ENCODE measurements at regions not wholly inside any gene's neighbourhood (a gene's known extent, or its start where the extent isn't known, plus 50 kb on each side); places are given as distances from the start of the nearest gene placed in this dataset.

GRCh38 chr2:12073217-12073852 is 326.9 kb downstream of the LPIN1 start:
- FAIRE-seq (no peak), DNase-seq (ENCODE audit: low spot score in 2 of 2) (no peak)

- DNase-seq (ENCODE audit: low spot score in 2 of 2) (no peak), FAIRE-seq (no peak)
Observed at GRCh38 chr2:12074126-12074844, 327.9 kb downstream of the LPIN1 start.

DNA sequence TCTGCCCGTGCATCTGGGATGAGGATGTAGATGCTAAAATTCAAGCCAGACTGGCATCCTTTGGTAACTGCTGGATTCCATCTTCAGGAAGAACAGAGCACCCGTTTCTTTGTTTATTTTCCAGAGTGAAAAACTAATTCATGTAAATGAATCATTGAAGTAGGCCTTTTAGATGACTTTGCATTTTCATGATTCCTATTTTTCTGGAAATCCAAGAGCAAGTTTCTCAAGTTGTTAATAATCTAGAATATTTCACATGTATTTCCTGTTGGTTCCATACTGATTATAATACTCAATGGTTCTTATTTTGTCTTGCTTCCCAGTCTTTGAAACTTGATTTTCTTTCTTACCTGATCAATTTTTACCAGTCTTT is 328.4 kb downstream of the LPIN1 start:
- no peak for DNase-seq (ENCODE audit: low spot score in 2 of 2)
- no peak for FAIRE-seq

- FAIRE-seq (no peak), DNase-seq (ENCODE audit: low spot score in 2 of 2) (no peak)
Observed at GRCh38 chr2:12075603-12076002, 329.2 kb downstream of the LPIN1 start.

DNA sequence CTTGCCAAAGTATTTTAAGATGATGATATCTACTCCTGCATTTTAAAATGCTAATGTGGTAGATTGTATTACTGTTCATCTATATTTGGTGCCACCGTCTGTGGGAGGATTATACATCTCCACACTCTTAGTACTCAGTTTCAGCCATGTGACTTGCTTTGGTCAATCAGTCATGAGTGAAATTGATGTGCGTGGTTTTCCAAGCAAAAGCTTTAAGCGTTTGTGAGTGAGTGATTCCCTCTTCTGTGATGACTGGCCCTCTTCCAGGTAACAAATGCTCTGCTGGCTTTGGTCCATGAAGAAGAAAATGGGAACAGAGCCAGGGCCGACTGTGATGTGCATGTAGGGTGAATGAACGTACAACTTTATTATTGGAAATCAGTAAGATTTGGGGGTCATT is 330.4 kb downstream of the LPIN1 start:
- peak in 1 of 2 donors; percentile 11 for DNase-seq (ENCODE audit: low spot score in 2 of 2)
- no peak for FAIRE-seq

GRCh38 chr2:12080360-12080759 is 333.9 kb downstream of the LPIN1 start:
- DNase-seq (ENCODE audit: low spot score in 2 of 2) (no peak), FAIRE-seq (no peak)

GRCh38 chr2:12081481-12082210 is 335.2 kb downstream of the LPIN1 start:
- FAIRE-seq (no peak), DNase-seq (ENCODE audit: low spot score in 2 of 2) (no peak)

- FAIRE-seq (no peak), DNase-seq (ENCODE audit: low spot score in 2 of 2) (no peak)
Observed at GRCh38 chr2:12083081-12083581, 336.7 kb downstream of the LPIN1 start.

- no peak for FAIRE-seq
- no peak for DNase-seq (ENCODE audit: low spot score in 2 of 2)
Observed at GRCh38 chr2:12083713-12084419, 337.4 kb downstream of the LPIN1 start.

DNA sequence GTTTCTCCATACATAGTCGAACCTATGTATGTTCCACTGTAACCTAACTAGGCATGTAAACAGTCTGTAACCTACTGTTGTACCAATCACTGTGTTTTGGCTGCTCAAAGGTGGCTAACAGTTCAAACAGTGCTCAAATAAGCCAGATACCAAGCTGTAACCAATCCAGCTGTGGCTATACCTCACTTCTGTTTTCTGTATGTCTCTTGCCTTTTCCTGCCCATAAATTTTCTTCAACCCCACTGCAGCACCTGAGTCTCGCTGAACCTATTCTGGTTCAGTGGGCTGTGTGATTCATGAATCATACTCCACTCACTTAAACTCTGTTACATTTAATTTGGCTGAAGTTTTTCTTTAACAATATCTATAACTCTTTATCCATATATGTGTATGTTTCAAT is 340.7 kb downstream of the LPIN1 start:
- no peak for FAIRE-seq
- no peak for DNase-seq (ENCODE audit: low spot score in 2 of 2)

GRCh38 chr2:12087671-12088380 is 341.4 kb downstream of the LPIN1 start:
- DNase-seq (ENCODE audit: low spot score in 2 of 2) (no peak), FAIRE-seq (no peak)

DNA sequence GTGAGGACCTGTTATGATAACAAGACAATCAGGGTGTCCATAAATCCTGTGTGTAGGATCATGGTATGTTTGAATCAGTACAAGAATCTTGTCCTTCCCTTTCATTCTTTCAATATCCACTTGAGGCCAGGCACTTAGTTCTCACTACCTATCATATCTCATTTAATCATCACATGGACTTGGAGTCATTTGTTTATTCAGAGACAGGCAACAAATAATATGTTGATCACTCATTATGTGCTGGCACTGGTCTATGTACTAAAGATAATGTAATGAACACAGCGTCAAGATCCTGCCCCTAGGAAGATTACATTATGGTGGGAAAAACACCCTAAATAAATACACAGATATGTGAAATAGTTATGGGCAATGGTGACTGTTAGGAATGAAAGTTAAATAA is 342.6 kb downstream of the LPIN1 start:
- DNase-seq (ENCODE audit: low spot score in 2 of 2) (no peak), FAIRE-seq (no peak)

GRCh38 chr2:12089496-12089895 is 343.1 kb downstream of the LPIN1 start:
- FAIRE-seq (no peak), DNase-seq (ENCODE audit: low spot score in 2 of 2) (no peak)

DNA sequence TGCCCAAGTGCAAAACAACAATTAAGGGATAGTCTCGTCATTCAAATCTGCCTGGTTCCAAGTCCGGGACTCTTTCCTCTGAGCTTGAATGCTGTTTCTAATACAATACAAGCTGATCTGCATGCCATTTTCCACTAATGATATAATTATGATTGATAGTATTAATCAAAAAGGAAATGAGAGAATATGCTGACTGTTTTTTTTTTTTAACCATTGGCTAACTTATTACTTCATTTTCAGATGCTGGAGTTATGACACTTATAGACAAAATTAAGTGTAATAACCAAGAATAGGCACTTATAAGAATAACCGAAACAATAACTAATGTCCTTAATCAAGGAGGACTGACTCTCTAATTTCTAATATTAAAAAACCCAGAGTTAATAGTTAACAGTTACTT is 343.6 kb downstream of the LPIN1 start:
- DNase-seq (ENCODE audit: low spot score in 2 of 2) (no peak), FAIRE-seq (no peak)

DNA sequence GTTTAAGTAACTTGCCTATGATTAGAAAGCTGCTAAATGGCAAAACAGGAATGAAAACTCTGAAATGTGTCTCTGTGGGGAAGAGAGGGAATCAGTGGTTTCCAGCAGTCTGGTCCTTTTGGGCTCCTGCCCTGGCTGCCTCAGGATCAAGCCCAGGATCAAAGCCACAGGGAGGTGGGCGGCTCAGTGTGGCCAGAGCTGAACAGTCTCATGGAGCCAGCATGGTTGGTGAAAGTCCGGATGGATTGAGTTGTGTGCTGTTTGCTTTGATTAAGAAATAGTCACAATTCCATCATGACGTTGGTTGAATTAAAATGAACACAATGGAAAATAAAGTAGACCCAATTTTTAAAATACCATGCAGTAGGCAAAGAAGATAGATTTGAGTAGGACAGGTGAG is 344.2 kb downstream of the LPIN1 start:
- no peak for FAIRE-seq
- DNase-seq (ENCODE audit: low spot score in 2 of 2) = no peak

DNA sequence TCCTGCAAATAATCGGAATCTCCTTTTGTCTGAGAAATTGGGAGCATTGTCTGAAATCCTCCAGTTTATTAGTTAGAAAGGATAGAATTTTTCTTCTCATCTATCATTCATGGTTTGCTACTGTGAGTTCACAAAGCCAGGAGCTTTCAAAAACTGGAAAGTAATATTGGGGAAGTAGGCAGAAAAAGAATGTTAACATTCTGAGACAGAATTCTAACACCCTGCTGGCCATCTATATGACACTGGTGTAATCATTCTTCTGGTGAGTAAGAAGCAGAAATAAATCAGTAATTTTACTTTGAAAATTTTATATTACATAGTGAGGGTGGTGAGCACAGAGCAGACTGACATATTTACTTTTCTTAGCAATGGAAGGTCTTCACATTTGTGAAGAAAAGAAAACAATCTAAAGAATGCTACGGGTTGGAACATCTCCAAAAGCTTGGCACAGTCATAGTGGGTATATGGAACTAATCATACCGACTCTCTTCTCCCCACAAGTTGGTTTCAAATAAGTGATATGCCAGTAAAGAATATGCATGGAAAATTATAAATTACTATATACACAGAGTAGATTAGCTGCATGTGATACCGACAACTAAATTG is 344.9 kb downstream of the LPIN1 start:
- FAIRE-seq = no peak

DNA sequence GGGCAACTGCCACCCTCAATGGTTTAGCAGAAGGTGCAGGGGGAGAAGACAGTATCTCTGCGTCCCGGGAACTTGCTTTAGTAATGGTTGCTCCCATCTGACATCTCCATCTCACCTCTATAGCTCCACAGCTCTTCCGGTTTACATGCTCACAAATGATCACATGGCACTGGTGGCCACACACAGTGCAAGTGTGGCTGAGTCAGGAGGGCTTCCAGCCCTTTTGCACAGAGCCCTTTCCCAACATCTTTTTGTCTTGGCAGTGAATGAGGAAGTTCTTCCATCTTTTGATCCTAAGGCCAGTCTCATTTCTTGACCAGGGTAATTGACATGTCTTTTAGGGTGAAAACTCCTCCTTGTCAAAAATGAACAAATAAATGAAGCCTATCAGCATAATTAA is 347.7 kb downstream of the LPIN1 start:
- DNase-seq (ENCODE audit: low spot score in 2 of 2) (no peak), FAIRE-seq (no peak)

More for the DNA sequence above, 344.9 kb downstream of the LPIN1 start:
- DNase-seq (ENCODE audit: low spot score in 2 of 2) = no peak

- no peak for FAIRE-seq
- no peak for DNase-seq (ENCODE audit: low spot score in 2 of 2)
Observed at GRCh38 chr2:12096051-12096787, 349.8 kb downstream of the LPIN1 start.

DNA sequence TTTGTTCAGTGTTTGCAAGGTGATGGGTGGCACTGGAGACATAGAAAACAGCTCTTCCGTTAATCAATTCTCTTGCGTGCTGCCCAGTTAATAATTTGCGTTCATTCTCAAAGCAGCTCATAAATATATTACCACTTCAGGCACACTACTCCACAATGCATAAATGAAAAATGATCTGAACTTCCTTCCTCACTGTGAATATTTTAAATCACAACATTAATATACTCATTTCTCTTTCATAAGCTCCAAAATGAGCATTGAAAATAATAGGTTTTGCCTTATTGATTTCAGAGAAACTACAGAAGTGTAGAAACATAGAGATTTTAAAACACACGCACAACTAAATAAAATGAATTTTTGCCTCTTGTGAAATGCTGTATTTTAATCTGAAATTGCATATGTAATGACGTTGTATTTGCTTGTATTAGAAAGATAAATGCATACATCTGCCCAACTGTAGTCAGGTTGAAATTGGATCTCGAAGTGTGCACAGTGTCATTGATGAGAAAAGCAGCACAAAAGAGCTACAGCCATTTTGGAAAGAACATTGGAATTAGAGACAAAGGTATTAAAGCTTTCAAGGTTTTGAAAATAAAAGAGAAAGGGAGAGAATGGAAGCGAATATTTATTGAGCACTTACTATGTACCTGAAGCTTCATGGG is 350.5 kb downstream of the LPIN1 start:
- FAIRE-seq = no peak

More for the DNA sequence above, 350.5 kb downstream of the LPIN1 start:
- DNase-seq (ENCODE audit: low spot score in 2 of 2) = no peak

All from frontal cortex (tissue), 3 donors.